A172 (cell line): ENCODE measurements at regions not wholly inside any gene's neighbourhood (a gene's known extent, or its start where the extent isn't known, plus 50 kb on each side); places are given as distances from the start of the nearest gene placed in this dataset.
"Not testable (repeated sequence)": the region's sequence is repeated elsewhere in the genome, so short reads cannot be mapped to it uniquely, and the experiment has no call there.

ENCODE experiments used
- DNase-seq: peaks from one replicate; pipeline ENCODE4 v3.0.0-alpha.2; 2015; ENCODE audit warnings: low spot score

DNA sequence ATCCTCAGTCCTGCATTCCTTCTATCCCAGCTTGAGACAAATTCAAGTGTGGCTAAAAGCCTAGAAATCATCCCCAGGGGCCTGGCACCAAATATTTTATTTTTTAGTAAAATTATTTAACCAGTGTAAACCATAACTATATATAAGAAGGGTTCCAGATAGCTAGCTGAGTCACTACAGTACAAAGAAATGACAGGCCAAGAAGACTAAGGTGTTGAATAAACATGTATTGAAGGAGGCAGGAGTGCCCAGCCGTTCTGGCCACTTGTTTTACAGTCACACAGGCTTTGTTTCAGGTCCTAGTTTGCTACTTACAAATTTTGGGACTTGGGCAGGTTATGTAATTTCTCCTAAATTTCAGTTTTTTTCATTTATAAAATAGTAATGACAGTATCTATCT, 225.9 kb upstream of the PITX2 start:
- DNase-seq: no peak

DNA sequence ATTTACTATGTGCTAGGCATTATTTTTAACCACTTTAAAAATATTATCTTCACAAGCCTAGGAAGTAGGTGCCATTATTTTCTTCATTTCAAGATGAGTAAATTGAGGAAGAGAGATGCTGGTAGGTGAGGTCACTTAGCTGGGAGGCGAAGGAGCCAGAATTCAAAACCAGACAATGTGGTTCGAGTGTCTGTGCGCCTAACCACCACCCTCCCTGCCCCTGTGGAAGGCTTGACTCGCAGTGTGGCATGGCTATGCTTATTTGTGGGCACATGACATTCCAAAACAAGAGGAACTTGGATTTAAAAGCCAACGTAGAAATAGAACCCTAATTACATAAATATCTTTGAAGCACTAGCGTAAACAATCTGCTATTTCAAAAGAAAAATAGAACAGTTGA, 226.6 kb upstream of the PITX2 start:
- no peak for DNase-seq

- DNase-seq: no peak
These were observed 227.9 kb upstream of the PITX2 start for GRCh38 chr4:110850461-110851442.

DNA sequence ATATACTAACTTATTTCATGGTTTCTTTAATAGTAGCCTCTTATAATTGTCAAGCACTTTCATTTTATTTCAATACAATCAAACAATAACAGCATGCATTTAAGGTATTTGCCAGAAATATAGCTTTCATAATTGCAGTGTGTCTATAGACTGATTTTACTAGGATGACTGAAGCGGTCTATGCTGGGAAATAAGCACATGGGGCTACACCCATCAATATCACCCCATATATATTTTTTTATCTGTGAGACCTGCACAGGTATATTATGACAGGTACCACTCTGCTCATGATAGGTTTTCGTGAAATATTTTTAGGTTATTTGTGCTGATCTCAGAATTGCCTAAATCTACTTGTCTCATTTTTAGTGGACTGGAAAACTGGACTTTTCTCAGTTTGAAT, 229.1 kb upstream of the PITX2 start:
- no peak for DNase-seq

DNA sequence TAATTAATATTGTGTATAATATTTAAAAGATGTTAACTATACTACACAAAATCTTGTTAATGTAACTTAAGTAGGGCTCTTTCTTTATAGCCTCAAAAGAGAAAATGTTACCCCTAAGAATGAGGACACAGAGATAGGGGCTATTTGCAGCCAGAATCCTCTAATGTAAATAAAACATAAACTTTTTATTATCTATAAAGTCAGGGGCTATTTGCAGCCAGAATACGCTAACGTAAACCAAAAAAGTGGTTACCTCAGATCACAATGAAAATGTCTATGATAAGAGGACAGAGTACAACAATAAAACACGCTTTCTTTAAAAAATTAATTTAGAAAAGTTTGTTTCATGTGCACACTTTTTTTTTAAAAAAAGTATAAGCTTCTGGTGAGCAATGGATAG, 229.9 kb upstream of the PITX2 start:
- no peak for DNase-seq

DNA sequence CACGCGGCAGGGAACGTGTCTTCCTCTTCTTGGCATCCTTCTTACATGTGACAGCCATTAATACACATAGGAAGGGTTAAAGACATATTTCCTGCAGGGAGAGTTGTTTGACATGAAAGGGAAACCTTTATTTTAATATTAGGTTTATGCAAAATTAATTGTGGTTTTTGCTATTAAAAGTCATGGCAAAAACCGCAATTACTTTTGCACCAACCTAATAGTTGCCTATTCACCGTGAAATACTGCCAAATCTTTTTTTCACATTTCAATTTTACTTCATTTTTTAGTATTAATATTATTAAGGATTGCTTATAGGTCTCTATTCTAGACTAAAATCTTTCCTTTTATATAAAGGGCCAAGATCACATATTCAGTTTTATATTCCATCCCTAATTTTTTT, 230.4 kb upstream of the PITX2 start:
- no peak for DNase-seq

DNA sequence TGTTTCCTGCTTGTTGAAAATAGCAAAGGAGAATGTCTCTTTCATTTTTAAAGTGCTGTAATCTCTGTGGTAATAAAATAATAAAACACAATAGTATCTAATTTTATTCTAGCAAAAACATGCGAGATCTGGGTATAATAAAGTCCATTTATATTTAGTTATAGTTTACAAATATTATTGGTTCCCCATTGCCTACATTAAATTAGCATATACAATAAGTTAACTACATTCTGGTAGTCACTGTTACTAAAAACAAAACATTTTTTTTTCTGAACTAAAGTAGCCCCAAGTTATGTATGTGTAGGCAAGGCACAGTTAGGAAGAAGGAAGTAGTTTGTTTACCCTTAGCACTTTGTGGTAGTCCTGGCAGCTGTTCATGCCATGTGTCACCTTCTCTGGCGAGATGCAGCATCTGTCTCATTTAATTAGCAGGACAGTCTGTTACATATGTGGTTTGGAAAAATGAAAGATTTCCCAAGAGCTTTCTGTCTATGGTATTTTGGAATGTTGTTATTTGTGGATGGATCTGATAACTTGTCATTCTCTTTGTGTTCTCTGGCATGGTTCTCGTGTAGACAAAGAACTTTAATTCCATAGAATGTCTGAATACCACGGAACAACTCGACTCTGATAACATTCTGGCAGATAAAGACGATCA, 231.3 kb upstream of the PITX2 start:
- DNase-seq: peak; percentile 95

DNA sequence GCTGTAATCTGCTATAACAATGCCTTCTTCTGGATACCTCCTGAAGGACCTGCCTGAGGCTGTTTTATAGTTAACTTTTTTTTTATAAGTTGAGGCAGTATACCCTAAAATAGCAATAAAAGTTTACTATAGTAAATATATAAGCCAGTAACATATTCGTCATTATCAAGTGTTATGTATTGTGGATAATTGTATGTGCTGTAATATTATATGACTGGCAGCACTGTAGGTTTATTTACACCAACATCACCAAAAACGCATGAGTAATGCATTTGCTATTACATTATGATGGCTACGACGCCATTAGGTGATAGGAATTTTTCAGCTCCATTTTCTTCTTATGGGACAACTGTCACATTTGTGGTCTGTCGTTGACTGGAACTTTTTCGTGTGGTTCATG, 237.2 kb upstream of the PITX2 start:
- DNase-seq: no peak

DNA sequence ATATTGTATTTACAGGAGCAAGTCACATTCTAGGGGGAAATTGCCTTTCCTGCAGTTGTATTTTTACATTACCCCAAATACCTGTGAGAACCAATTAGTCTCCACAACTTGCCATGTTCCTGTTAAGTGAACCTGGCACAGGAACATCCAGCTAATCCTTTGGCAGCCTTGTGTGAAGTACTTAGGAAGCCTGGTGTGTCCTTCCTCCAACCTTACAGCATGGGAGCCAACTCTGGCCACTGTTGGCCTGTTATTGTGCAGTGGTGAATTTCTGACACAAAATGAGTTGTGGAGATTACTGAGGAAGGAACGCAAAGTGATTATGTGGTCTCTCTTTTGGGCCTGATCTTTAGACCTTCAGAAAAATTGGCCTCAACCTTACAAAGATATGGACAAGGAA, 238.0 kb upstream of the PITX2 start:
- DNase-seq: no peak

- DNase-seq: peak; percentile 74
These were observed 242.9 kb upstream of the PITX2 start for GRCh38 chr4:110865611-110866259.

DNA sequence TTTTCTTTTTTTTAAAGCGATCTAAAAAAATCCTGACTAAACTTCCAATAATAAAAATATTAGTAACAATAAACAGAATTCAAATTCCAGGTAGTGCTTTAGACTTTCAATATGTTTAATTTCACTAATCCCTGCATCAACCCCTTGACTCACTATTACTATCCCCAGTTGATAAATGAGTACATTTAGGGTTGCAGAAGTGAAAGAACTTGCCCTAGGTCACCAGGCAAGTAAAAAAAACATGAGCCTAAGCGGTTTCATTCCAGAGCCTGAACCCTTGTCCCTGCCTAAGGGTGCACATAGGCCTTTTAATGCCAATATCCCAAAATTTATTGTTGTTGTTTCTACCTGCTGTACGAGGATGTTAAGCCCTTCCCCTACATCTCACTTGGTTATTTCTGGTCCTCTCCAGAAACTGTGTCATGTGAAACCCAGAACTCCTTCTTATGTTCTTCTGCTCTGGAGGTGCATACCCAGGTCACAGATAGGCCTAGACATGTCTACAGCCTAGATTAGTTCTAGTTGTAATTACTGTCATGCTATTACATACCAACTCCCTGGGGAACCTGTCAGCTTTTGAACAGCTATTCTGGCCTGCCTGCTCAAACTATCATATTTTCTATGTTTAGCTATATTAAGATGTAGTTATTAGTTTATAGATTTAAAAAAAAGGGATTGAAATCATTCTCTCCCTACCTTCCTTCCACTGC, 244.5 kb upstream of the PITX2 start:
- no peak for DNase-seq

DNA sequence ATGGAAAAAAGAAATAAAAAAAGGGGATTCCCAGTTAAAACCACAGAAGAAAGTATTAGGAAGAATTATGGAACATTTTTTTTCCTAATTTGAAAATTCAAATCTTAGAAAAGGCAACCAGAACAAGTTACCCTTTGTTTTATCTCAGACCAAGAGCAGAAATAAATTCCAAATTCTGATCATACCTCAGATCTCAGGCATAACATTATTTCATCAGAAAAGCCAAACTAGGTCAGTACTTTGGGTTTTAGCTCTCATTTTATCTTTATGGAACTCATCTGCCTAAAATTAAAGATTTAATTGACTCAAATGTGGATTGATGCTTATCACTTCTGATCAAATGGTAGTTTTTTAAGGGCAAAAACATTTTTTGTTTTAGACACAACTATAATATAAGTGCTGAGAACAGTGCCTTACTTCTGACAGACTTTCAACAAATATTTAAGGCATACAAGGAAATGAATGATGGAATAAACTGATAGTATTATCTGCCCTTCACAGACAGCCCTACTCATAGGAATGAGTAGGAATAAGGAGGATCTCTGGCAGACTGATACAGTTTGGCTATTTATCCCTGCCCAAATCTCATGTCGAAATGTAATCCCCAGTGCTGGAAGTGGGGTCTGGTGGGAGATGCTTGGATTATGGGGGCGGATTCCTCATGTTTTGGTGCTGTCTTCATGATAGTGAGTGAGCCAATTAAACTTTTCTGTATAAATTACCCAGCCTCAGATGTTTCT, 245.3 kb upstream of the PITX2 start:
- DNase-seq: peak; percentile 1

- peak; percentile 19 for DNase-seq
These were observed 246.2 kb upstream of the PITX2 start for GRCh38 chr4:110869114-110869513.

DNA sequence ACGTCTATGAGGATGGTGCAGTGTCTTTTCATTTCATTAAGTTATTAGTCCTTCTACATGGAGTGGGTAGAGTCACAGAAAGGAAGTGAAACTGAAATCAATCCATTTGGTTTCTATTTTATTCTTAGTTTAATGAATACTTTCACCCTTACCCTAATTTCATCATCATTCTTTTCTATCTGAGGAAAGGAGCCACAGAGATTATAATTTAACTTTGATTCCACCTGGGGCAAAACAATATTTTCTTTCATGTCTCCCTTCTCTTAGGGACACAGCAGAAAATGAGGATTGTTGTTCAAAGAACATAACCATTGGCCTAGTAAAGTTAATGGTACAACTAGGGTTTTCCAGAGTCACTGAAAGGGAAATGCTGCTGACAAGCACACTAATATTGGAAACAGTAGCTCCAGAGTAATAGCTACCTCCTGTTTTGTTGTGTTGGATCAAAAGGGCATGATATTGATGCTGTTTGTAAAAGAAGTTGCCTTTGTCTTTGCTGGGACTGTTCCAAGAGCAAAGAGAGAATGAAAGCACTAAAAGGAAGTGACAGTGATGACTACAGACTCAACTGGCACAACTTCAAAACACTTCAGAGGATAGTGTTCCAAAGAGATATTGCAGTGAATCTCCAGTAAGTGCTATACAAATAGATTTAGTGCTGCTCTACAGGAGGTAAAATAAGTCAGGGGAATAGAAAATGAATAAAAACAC, 247.1 kb upstream of the PITX2 start:
- peak; percentile 10 for DNase-seq

- not testable (repeated sequence) for DNase-seq
These were observed 253.3 kb upstream of the PITX2 start for GRCh38 chr4:110876214-110876613.

- no peak for DNase-seq
These were observed 254.0 kb upstream of the PITX2 start for GRCh38 chr4:110876866-110877265.

- no peak for DNase-seq
These were observed 255.0 kb upstream of the PITX2 start for GRCh38 chr4:110877778-110878370.

DNA sequence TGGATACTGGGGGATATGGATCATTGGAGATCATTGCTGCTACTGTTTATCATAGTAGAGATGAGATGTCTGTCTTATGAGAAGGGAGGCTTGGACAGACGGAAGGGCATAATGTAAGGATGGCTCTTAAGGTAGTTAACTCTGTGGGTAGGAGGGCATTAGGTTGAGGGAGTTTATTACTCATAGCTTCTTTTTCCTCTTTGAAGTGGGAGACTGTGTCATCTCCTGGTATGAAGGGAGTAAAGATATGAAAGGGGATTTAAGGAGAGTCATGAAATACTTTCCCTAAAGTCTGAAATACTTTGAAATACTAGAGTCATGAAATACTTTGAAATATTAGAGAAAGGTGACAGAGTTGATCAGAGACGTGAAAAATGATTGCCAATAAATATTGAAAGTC, 255.5 kb upstream of the PITX2 start:
- peak; percentile 34 for DNase-seq

GRCh38 chr4:110878956-110879355, 256.1 kb upstream of the PITX2 start:
- DNase-seq: no peak

DNA sequence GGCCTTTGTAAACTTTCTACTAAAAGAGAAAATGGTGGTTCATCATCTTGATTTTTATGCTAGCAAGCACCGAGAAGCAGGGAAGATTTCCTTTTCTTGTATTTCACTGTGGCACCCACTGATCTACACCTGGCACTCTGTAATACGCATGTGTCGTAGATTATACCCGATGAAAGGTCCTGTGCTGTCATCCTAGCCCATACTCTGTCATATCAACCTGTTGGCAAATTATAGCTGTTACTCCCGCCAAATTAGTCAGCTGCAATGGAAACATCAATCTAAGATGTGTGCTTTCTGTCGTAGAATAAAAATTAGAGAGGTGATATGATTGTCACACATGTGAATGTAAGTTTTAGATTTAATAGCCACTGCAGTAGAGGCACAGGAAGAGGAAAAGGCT, 263.4 kb upstream of the PITX2 start:
- no peak for DNase-seq
